Activated T-cell treated with anti-CD3 and anti-CD28 coated beads for 1 hour (primary cell): ENCODE measurements at regions not wholly inside any gene's neighbourhood (a gene's known extent, or its start where the extent isn't known, plus 50 kb on each side); places are given as distances from the start of the nearest gene placed in this dataset.

Source experiments
- DNase-seq: peaks from one replicate; pipeline ENCODE4 v3.0.0-alpha.2; 2020; ENCODE audit warnings: low read depth

DNA sequence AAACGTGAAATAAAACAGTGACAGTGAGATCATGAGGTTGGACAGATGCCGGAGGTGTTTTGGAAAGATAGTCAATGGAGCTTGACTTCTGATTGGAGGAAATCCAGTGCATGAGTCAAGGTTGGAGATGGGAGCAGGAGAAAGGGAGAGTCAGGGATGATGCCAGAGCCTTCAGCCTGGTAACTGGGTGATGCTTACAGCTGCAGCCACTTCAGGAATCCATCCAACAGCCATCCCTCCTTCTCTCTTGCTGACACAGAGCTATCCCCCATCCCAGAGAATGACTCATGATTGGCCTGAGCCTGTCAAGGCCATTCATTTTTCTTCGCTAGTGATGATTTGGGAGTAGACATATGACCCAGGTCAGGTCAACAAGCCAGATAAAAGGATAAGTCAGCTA, 112.8 kb downstream of the SAMD5 start:
- no peak for DNase-seq

DNA sequence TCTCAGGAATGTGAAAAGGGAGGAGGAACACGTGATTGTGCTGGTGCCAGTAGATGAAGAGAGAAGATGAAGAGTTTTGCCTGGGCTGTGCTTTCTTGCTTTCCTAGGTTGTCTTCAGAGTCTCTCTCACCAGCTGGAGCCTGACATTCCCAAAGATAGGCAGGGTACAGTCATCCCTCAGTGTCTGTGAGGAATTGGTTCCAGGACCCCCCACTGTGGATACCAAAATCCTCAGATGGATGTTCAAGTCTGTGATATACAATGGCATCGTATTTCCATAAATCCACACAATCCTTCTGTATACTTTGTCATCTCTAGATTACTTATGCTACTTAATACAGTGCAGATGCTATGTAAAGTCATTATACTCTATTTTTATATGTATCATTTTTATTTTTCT, 113.5 kb downstream of the SAMD5 start:
- no peak for DNase-seq

DNA sequence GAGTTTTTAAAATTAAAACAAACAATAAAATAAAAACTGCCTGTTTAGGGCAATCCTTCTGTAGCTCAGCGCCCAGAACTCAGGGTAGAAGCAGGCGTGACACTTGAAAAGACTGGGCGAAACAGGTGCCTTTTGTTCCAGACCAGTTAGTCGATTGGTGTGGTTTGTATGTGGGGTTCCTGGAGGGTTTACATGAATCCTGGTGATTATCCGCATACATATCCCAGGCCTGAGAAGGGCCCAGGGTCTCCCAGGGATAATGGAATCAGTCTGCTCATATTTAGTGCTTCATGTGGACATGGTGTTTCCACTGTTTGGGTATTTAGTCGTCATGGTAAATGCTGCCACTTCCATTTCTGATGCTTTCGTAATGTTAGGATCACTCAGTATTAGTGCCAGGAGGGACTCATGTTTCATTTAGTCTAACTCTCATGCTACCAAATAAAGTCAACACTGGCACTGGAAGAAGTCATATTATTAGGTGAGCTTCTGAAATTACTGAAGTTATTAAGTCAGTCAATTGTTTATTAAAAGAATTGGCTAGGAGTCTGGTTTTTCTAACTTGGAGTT, 116.5 kb downstream of the SAMD5 start:
- no peak for DNase-seq

DNA sequence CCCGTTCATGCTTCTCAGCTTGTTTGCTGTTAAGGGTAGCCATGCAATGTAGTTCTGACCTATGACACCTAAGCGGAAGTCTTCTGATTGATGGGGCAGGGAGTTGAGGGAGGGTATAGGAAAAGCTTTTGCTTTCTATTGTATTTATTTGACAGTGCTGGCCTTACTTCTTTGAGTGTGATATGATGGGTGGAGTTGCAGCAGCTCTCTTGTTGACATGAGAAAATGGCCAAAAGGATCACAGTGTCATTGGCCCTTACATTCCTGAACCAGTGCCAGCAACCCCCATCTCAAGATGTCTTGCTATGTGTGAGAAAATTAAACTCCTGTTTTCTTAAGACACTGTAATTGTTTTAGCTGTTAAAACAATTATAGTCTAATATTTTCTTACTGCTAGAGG, 117.5 kb downstream of the SAMD5 start:
- DNase-seq = no peak

DNA sequence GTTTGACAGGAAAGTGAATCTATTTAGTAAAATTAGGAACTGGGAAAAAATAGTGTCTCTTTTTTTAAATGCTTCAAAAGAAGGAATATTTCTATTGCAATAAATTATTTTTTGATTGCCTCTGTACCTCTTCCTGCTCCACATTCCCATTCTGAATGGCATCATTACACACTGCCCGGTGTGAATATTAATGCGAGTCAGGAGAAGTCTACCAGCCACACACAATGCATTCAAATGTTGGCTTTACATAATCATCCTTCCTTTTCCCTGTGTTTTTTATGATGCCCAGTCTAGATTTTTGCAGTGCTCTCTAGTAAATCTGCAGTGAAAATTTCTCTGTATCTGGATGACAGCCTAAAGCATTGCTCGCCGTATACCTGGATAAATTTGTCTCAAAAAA, 118.9 kb downstream of the SAMD5 start:
- DNase-seq = no peak

DNA sequence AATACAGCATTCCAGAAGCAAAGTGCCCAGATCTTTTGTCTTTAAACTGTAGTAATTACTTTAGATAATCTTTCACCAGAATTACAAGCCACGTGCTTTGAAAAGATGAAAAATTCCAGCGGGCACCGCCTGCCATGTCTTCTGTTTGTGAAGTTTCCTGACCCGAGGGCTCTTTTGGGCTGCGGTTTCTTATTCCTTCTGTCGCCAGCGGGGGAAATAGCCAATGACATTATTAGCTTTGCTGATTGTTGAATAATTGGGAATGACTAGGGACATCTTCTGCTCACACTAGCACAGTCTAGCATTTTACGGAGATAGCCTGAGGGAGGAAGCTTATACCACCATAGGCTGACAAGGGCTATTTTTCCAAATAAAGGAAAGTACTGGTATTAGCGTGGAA, 124.7 kb downstream of the SAMD5 start:
- DNase-seq = no peak

DNA sequence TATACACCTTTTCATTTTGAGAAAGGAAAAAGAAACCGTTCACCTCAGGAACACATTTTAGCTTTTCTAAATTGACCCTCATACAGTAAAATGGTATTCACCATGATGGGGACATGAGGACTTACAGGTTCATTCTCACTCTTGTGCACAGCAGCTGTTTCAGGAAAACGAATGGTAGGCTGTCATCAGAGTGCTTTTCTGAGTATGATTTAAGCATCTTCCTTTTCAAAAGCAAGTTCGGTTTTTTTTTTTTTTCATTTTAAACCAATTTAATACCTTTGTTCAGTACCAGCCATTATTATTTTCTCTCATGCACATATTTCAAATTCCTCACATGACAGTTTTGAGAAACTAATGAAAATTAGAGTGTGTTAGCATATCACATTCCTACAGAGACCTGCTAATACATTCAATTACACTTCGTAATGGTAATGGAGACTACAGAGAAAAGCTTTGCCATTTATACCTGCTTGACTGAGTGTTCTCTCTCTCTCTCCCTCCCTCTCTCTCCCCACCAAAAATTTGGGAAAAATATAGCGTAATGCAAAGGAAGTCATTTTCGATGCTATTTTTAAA, 129.2 kb downstream of the SAMD5 start:
- no peak for DNase-seq

DNA sequence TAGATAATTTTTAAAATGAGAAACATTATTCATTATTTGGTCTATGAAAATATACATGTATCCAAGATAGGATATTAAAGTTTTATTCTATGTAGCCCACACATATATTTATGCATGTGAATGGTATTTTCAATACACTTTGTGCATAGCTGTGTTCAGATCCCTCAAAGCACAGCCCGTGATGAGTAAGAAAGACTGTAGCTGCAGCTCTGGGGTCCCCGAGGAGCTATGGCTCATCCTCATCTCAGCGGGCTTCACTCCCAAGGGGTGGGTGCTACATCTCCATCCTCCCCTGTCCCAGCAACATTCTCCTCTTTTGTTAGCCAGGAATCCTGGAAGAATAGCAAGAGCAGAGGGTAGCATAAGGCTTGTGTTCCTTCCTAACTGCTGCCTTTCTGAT, 130.8 kb downstream of the SAMD5 start:
- DNase-seq = no peak

DNA sequence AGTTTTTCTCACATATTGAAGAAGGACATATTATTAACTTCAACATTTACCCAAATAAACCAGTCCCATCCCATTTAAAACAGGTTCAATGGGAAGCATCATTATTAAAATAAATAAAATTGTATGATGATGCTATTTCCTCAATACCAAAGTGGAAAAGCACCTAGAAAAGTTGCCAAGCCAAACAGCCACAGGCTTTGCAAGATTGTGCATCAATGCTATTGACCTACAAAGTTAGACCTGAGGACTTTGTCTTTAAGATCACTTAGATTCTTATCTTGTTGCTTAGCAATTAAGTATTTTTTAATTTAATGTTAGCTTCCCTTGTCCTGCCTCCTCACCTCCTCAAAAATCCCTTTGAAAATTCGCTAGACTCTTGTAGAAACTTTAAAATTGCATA, 132.1 kb downstream of the SAMD5 start:
- DNase-seq = no peak

DNA sequence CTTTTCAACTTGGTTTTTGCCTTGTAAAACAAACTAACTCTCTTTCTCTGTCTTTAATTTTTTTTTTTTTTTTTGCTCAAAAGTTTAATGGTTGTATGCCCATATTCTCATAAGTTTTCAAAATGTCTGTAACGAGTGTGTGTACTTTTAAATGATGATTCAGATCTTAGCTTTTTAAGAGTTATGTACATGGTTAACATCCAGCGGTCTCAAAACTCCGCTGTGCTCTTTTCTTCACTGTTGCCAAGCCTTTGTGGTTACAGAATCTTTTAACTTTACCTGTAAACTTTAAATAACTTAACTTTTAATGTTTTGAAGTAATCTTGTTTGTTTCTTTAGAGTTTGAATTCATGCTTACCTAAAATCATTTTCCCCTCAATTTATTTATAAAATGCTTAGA, 133.0 kb downstream of the SAMD5 start:
- DNase-seq = no peak

DNA sequence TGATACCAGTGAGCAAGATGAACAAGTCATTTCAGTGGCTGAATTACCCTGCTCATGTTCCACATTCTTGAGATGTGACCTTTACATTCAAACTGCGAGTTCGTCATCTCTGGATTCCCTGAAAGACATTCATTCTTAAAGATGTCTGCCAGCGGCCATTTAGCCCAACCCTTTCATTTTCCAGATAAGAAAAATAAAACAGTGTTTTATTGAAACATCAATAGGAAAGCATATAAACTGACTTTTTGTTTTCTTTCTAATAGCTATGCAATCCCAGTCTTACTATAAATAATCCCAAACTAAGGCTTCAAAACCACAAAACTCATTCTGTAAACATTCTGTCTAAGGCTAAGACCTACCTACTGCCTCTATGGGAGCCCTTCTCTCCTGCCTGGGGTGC, 134.0 kb downstream of the SAMD5 start:
- no peak for DNase-seq

DNA sequence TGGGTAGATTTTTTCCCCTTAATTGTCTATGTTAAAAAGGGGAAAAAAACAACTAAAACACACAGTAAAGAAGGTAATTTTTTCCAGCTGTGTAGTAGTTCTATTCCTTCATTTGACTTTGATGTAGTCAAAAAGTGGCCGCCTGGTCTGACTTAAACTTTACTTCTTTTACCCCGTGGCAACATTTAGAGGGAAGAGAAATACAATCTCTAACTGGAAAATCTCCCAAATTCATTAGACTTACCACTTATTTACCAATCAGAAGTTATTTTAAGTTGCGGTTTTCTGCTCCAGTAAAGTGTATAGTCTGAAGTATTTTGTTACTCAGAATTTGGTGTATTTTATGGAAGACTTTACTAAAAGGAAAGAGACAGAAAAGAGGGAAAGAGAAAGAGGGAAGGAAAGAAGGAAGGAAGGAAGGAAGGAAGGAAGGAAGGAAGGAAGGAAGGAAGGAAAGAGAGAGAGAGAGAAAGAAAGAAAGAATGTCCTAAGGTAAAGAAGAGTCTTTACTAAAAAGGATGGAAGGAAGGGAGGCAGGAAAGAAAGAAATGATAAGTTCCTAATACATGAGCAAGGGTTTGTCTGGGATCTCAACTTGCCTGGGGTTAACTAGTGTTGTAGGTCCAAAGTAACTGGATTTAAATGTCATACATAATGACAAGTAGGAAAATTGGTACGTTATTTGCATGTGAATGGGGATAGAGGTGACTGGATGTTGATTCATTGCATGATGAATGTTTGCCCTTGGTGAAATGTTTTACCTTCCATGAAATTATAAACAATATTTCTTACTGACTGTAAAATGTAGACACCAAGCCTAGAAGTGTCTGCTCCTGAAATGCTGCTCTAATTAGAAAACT, 135.1 kb downstream of the SAMD5 start:
- no peak for DNase-seq

DNA sequence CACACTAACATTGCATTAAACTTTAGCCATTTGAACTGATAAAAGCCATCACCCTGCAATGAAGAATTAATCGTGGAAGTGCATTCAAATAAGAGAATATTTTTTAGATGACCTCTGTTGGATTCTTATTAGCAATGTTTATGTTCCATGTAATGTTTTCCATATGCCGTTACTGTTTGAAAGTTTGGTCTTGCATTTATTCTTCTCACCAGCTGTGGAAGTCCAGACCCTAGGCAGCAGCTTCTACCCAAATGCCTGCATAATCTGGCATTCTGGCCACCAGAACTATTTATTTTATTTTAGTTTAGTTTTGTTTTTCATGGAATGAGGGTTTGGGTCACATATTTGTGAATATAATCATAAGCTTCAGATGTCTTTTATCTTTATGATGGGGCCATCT, 140.4 kb downstream of the SAMD5 start:
- no peak for DNase-seq

DNA sequence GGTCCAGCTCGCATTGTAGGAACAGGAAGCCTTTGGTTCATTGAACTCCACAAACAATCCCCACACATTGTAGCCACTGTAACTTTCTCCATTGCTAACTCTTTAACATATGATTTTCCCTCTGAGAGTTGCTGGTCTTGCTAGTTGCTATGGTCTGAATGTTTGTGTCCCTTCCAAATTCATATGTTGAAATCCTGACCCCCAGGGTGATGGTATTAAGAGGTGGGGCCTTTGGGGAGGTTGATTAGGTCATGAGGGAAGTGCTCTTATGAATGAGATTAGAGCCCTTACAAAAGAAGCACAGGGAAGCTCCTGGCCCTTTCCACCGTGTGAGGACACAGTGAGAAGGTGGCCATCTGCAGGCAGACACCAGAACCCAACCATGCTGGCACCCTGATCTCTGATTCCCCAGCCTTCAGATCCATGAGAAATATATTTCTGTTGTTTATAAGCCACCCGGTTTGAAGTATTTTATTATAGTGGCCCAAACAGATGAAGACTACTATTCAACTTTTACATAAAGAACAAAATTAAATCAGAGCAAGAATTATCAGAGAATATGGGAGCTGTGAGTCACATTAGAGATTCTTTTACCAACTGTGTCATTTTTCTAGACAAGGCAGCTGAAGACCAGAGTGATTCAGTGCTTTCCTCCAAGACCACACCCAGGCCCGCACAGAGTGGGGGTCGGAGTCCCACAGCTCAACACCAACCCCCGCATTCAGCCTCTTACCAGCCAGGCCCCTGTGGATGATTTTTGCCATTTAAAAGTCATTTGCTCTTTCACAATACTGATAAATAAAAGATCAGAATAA, 143.0 kb downstream of the SAMD5 start:
- no peak for DNase-seq

DNA sequence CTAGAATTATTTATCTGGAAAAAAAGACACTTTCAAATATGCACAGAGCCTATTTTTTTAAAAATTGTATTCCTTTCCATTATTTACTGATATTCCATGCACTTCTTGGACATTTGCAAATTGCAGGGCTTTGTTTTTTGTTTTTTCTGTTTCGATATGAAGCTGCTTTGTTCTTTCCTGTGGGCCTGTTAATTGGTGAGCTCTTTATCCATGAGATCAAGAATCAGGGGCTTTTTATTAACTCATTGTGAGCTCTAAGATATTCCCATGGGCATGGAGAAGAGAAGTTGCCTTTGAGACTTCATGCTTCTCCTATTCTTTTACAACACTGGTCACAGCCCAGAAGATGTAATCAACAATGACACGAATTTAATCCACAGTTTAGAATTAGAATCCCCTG, 145.1 kb downstream of the SAMD5 start:
- no peak for DNase-seq

DNA sequence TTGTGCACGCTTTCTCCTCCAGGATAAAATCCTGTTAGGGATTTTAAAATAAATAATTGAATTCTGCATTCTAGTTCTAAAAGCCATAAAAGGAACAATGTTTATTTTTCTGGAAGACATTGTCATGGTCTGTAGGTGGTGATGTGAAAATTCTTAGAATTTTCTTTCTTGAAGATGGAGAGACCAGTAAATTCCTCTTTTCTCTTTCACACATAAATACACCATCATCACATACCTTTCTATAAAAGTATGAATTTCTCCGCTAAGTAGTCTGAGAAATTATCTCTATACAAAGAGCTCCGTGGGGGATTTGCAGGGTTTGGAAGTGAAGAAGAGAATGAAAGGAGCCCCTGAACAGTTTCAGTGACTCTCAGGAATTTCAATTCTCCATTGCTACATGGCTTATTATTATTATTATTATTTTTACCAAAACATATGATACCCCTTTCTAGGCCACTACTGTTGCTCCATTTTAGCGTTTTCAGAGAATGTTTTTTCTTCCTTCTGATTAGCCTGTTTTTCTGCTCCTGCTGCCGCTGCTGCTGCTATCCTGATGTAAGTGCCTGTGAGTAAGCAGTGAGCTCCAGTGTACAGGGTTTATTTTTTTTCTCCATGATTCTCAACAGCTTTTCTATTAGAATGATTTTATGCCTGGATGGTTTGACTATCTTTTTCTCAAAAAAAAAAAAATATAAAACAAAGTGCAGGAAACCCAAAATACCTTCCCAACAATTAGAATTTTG, 145.8 kb downstream of the SAMD5 start:
- no peak for DNase-seq

DNA sequence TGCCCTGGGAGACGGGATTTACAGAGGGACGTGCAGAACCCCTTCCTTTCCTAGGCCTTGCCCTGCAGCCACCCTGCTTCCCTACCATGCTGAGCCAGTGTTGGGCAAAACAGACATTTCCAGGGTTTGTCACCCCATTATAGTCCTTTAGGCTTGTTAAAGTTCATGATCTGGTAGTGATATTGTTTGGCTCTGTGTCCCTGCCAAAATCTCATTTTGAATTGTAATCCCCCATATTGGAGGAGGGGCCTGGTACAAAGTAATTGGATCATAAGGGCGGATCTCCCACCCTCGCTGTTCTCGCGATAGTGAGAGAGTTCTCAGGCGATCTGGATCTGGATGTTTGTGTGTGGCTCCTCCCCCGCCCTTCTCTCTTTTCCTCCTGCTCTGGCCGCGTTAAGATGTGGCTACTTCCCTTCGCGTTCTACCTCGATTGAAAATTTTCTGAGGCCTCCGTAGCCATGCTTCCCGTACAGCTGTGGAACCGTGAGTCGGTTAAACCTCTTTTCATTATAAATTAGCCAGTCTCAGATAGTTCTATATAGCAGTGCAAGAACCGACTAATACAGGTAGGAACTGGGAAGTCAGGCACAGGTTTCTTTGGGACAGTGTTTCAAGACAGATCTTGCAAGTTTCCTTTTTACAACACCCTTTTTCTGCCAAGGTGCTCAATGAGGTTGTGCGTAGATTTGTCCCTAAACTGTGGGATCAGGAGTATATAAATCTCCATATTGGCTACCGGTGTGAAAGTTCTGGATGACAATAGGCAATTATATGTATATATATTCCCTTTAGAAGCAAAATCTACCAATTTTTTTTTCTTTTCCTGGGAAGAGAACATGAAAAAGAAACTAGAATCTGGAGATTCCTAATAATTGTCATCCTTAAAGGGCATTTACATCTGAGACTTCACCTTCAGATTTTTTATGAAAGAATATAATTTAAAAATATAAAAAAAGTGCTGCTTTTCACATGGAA, 152.1 kb downstream of the SAMD5 start:
- DNase-seq = no peak

DNA sequence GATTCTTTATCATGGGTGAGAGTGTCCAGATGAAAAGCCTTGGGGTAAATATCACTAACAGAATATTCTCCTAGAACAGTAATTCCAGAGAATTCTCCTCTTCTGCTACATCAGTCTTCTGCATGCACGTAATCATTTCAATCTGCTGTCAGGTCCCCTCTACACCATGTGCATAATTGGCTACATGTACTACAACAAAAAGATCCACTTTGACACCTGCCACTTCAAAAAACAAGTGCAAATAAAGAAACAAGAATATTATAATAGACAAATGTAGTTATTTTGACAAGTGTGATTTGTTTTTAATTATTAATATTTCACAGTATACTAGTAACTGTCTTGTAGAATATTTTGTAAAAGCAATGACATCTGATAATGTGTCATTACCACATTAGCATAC, 154.2 kb downstream of the SAMD5 start:
- DNase-seq = no peak

DNA sequence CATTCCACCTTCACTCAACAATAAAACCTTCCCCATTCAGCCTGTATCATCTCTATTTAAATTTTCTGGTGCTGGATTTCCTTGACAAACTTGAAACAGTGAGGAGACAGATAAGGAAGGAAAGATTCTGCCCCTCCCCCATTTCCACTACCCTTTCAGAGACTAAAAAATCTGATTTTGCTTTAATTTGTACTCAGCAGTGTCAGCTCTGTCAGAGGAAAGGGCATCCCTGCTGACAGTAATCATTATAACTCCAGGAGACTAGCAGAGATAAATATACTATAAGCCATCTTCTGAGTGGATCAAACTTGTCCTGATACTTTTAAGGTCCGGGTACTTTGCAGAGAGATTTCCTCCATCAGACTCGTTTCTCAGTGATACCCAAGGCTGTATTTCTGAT, 155.6 kb downstream of the SAMD5 start:
- DNase-seq = no peak

DNA sequence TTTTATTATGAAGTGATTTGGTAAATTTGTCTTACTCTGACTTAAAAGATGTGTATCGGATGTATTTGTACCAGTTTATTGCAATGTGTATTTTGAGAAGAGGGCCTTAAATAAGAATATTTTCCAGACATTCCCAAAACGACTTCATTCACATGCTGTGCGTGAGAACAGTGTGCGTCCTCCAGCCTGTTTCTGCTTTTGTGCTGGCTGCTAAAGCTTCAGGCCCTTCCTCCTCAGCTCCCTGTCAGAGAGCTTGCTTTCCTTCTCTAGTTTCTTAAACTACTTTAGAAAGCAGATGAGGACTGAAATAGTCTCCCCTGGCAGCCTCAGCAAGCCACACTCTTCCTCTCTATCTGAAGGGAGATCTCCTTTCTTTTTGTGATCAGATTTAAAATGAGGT, 157.8 kb downstream of the SAMD5 start:
- no peak for DNase-seq

DNA sequence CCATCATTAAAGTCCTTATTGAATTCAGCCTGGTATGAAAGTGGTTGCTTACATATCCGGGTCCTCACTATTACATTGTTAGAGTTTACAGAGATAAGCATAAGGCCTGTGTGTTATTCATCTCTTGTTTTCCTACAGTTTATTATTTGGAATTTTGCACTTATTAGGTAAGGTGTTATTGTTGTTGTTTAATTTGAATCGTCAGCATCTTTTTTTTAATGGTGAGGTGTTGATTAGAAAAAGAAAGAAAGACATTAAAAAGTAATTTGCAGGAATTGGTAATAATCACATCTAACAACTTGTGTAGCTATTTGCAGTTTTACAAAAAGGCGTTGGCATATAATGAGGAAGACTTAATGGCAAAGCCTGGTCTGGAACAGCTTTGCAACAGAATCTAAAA, 158.6 kb downstream of the SAMD5 start:
- DNase-seq = no peak
